HepG2 (cell line): ENCODE measurements at regions not wholly inside any gene's neighbourhood (a gene's known extent, or its start where the extent isn't known, plus 50 kb on each side); places are given as distances from the start of the nearest gene placed in this dataset.

Source experiments
- BRD4 ChIP-seq: sonication (generic); formaldehyde crosslinking; IDR thresholded peaks from 2 replicates; pipeline ENCODE4 v1.4.0; 2020; ENCODE audit warnings: missing genetic modification reagents
- CBX1 ChIP-seq: IDR thresholded peaks from one replicate; pipeline ENCODE4 v1.6.1; 2016; ENCODE audit warnings: antibody characterized with exemption, low read depth
- ELF1 ChIP-seq: sonication (generic); formaldehyde crosslinking; IDR thresholded peaks from 2 replicates; pipeline ENCODE4 v1.4.0; 2020; ENCODE audit warnings: missing genetic modification reagents
- ELF3 ChIP-seq: IDR thresholded peaks from 2 replicates; pipeline ENCODE4 v1.6.1; 2016; ENCODE audit warnings: missing genetic modification reagents, missing compliant biosample characterization
- GATAD2A ChIP-seq: IDR thresholded peaks from 2 replicates; pipeline ENCODE4 v1.6.1; 2016
- JUND ChIP-seq: sonication (generic); formaldehyde crosslinking; IDR thresholded peaks from 2 replicates; pipeline ENCODE4 v1.8.0; 2022; ENCODE audit warnings: mild to moderate bottlenecking, missing genetic modification reagents
- KDM2A ChIP-seq: sonication (generic); formaldehyde crosslinking; IDR thresholded peaks from 2 replicates; pipeline ENCODE4 v1.4.0; 2020; ENCODE audit warnings: low read depth, missing genetic modification reagents, borderline replicate concordance
- MED1 ChIP-seq: sonication (generic); formaldehyde crosslinking; IDR thresholded peaks from 2 replicates; pipeline ENCODE4 v1.4.0; 2020; ENCODE audit warnings: missing genetic modification reagents
- RAD21 ChIP-seq: fragments of 450-650 bp; formaldehyde crosslinking; IDR thresholded peaks from 2 replicates; pipeline ENCODE4 v1.5.0; 2020; ENCODE audit warnings: mild to moderate bottlenecking
- RXRA ChIP-seq: sonication (generic); formaldehyde crosslinking; IDR thresholded peaks from 2 replicates; pipeline ENCODE4 v1.5.1; 2020; ENCODE audit warnings: missing genetic modification reagents
- STAT5B ChIP-seq: sonication (generic); formaldehyde crosslinking; IDR thresholded peaks from 2 replicates; pipeline ENCODE4 v1.4.0; 2020; ENCODE audit warnings: missing genetic modification reagents
- TBX3 ChIP-seq: fragments of 450-650 bp; IDR thresholded peaks from 2 replicates; pipeline ENCODE4 v1.6.1; 2017; ENCODE audit warnings: antibody characterized with exemption, mild to moderate bottlenecking, inconsistent platforms, borderline replicate concordance
- ZBTB2 ChIP-seq: sonication (generic); formaldehyde crosslinking; IDR thresholded peaks from 2 replicates; pipeline ENCODE4 v1.8.0; 2022; ENCODE audit warnings: low read depth, missing genetic modification reagents
- ZMYM2 ChIP-seq: sonication (generic); formaldehyde crosslinking; IDR thresholded peaks from 2 replicates; pipeline ENCODE4 v1.8.0; 2022; ENCODE audit warnings: mild to moderate bottlenecking, missing genetic modification reagents
- ZNF253 ChIP-seq: sonication (generic); formaldehyde crosslinking; IDR thresholded peaks from 2 replicates; pipeline ENCODE4 v1.8.0; 2022; ENCODE audit warnings: mild to moderate bottlenecking, missing genetic modification reagents, borderline replicate concordance
- ZNF550 ChIP-seq: sonication (generic); formaldehyde crosslinking; IDR thresholded peaks from 2 replicates; pipeline ENCODE4 v1.4.0; 2020; ENCODE audit warnings: mild to moderate bottlenecking, missing genetic modification reagents, borderline replicate concordance
- ZSCAN9 ChIP-seq: IDR thresholded peaks from 2 replicates; pipeline ENCODE4 v1.6.1; 2016; ENCODE audit warnings: borderline replicate concordance
- TF ChIP-seq, protein P1 (sequence below): sonication (generic); formaldehyde crosslinking; IDR thresholded peaks from 2 replicates; pipeline ENCODE4 v1.4.0; 2020; ENCODE audit warnings: mild to moderate bottlenecking, missing genetic modification reagents
- TF ChIP-seq, protein P2 (sequence below): sonication (generic); formaldehyde crosslinking; IDR thresholded peaks from 2 replicates; pipeline ENCODE4 v1.4.0; 2020; ENCODE audit warnings: missing genetic modification reagents

- TF ChIP-seq CBX1 (peak; percentile 61), KDM2A (CRISPR knock-in tag) (peak; percentile 66; the same call in 1 of the 2 replicates), ZNF253 (CRISPR knock-in tag) (peak; percentile 57; the same call in 1 of the 2 replicates), ZNF550 (CRISPR knock-in tag) (peak; percentile 83; the same call in 1 of the 2 replicates), ZBTB2 (CRISPR knock-in tag) (peak; percentile 38; the same call in 1 of the 2 replicates), BRD4 (CRISPR knock-in tag) (peak; percentile 11), ZMYM2 (CRISPR knock-in tag) (0 out of 2 replicates have a peak, but pooled peaks have one; percentile 34), ZSCAN9 (CRISPR knock-in tag) (peak; percentile 41; the same call in 1 of the 2 replicates), STAT5B (CRISPR knock-in tag) (0 out of 2 replicates have a peak, but pooled peaks have one; percentile 66), TBX3 (peak; percentile 84), ELF1 (CRISPR knock-in tag) (0 out of 2 replicates have a peak, but pooled peaks have one; percentile 42), GATAD2A (CRISPR knock-in tag) (peak; percentile 29; the same call in 1 of the 2 replicates), JUND (CRISPR knock-in tag) (0 out of 2 replicates have a peak, but pooled peaks have one; percentile 9), ELF3 (CRISPR knock-in tag) (0 out of 2 replicates have a peak, but pooled peaks have one; percentile 31), MED1 (CRISPR knock-in tag) (0 out of 2 replicates have a peak, but pooled peaks have one; percentile 39), RAD21 (CRISPR knock-in tag) (0 out of 2 replicates have a peak, but pooled peaks have one; percentile 14), RXRA (peak; percentile 48; the same call in 1 of the 2 replicates)
- TF ChIP-seq, protein P1, sequence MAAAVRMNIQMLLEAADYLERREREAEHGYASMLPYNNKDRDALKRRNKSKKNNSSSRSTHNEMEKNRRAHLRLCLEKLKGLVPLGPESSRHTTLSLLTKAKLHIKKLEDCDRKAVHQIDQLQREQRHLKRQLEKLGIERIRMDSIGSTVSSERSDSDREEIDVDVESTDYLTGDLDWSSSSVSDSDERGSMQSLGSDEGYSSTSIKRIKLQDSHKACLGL (CRISPR knock-in tag) = peak; percentile 70; the same call in 1 of the 2 replicates
- TF ChIP-seq, protein P2, sequence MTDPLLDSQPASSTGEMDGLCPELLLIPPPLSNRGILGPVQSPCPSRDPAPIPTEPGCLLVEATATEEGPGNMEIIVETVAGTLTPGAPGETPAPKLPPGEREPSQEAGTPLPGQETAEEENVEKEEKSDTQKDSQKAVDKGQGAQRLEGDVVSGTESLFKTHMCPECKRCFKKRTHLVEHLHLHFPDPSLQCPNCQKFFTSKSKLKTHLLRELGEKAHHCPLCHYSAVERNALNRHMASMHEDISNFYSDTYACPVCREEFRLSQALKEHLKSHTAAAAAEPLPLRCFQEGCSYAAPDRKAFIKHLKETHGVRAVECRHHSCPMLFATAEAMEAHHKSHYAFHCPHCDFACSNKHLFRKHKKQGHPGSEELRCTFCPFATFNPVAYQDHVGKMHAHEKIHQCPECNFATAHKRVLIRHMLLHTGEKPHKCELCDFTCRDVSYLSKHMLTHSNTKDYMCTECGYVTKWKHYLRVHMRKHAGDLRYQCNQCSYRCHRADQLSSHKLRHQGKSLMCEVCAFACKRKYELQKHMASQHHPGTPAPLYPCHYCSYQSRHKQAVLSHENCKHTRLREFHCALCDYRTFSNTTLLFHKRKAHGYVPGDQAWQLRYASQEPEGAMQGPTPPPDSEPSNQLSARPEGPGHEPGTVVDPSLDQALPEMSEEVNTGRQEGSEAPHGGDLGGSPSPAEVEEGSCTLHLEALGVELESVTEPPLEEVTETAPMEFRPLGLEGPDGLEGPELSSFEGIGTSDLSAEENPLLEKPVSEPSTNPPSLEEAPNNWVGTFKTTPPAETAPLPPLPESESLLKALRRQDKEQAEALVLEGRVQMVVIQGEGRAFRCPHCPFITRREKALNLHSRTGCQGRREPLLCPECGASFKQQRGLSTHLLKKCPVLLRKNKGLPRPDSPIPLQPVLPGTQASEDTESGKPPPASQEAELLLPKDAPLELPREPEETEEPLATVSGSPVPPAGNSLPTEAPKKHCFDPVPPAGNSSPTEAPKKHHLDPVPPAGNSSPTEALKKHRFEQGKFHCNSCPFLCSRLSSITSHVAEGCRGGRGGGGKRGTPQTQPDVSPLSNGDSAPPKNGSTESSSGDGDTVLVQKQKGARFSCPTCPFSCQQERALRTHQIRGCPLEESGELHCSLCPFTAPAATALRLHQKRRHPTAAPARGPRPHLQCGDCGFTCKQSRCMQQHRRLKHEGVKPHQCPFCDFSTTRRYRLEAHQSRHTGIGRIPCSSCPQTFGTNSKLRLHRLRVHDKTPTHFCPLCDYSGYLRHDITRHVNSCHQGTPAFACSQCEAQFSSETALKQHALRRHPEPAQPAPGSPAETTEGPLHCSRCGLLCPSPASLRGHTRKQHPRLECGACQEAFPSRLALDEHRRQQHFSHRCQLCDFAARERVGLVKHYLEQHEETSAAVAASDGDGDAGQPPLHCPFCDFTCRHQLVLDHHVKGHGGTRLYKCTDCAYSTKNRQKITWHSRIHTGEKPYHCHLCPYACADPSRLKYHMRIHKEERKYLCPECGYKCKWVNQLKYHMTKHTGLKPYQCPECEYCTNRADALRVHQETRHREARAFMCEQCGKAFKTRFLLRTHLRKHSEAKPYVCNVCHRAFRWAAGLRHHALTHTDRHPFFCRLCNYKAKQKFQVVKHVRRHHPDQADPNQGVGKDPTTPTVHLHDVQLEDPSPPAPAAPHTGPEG (CRISPR knock-in tag) = peak; percentile 43; the same call in 1 of the 2 replicates
Measured at GRCh38 chr20:26009402-26010223, 313.0 kb upstream of the ZNF337 start (continued).
